Right lobe of liver (tissue), 6 donors: ENCODE measurements at regions not wholly inside any gene's neighbourhood (a gene's known extent, or its start where the extent isn't known, plus 50 kb on each side); places are given as distances from the start of the nearest gene placed in this dataset.
A peak's percentile ranks its signal among the peaks of the same experiment; 100 is the strongest.

Experiments used
- ATAC-seq, 4 donors: fragments of 200-7000 bp; cut with Tn5 transposase; one replicate each; pipeline ENCODE4 v1.9.1; 2020; ENCODE audit warnings: mild to moderate bottlenecking in 4 of 4, moderate library complexity in 4 of 4
- DNase-seq, 3 donors: peaks; one replicate each; pipeline ENCODE4 v3.0.0-alpha.2; 2020
- H3K27ac ChIP-seq, 3 donors: fragments of 200-600 bp; one replicate each; pipeline ENCODE4 v1.8.0; 2022
- H3K27me3 ChIP-seq, 2 donors: fragments of 200-600 bp; one replicate each; pipeline ENCODE4 v1.8.0; 2022
- H3K36me3 ChIP-seq, 4 donors: fragments of 200-600 bp; sonication (generic) in 1 of 4; one replicate each; pipeline versions ENCODE4 v1.5.1 to v1.8.0; 2017 to 2022; ENCODE audit warnings: control low read depth in 1 of 4
- H3K4me1 ChIP-seq, 4 donors: fragments of 200-600 bp; sonication (generic) in 1 of 4; one replicate each; pipeline versions ENCODE4 v1.5.1 to v1.8.0; 2017 to 2022; ENCODE audit warnings: control low read depth in 1 of 4
- H3K4me3 ChIP-seq, 3 donors: fragments of 200-600 bp; one replicate each; pipeline ENCODE4 v1.8.0; 2022
- H3K9me3 ChIP-seq, 4 donors: fragments of 200-600 bp; sonication (generic) in 1 of 4; one replicate each; pipeline versions ENCODE4 v1.5.1 to v1.8.0; 2017 to 2022; ENCODE audit warnings: control low read depth in 1 of 4
- POLR2A ChIP-seq: fragments of 450-650 bp; IDR thresholded peaks from one replicate; pipeline ENCODE4 v1.6.1; 2017; ENCODE audit warnings: antibody characterized with exemption, mild to moderate bottlenecking
- WGBS: methylation state at CpG from one replicate; pipeline ENCODE4 v1.1.6; 2018; ENCODE audit warnings: low coverage, low lambda C conversion rate; ENCODE audit not compliant: insufficient coverage; ENCODE audit errors: missing lambda C conversion rate; 5-methylcytosine and 5-hydroxymethylcytosine counted together
- intact Hi-C, 2 donors: fragments of 100-400 bp; cut with DNase I; formaldehyde crosslinking; loops; one replicate each; pipeline versions ENCODE4 v1.11.2 to v1.14.1; 2022
- TF ChIP-seq, protein P1 (sequence below), 4 donors: fragments of 200-600 bp in 3 of 4; fragments of 450-650 bp in 1 of 4; IDR thresholded peaks; one replicate each; pipeline versions ENCODE4 v1.5.1 to v1.8.0; 2016 to 2022; ENCODE audit warnings: antibody characterized with exemption in 4 of 4, mild to moderate bottlenecking in 2 of 4
- donor health status: DM: no; HTN: yes; CAD: no.
- donor health status: DM: no; HTN: no; CAD: no.
- donor health status: DM: no; HTN: no; CAD: no.
- donor health status: DM: no; HTN: yes; CAD: no.
- donor health status: DM: no; HTN: yes; CAD: no.

DNA sequence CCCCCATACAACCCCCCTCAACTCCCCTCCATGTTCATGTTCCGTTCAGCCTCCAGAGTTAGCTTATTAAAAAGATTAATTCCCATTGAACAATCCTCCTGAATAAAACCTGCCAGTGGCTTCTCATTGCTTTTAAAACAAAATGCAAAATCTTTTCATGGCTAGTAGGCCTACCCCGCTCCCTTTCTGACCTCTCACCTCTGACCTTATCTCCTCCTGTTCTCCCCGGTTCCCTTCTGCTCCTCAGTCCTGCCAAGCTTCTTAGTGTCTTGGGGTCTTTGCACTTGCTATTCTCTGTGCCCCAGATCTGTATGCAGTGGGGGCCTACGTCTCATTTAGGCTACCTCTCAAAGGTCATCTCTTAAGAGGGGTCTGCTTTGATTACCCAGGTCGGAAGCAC lies 64.3 kb downstream of the RHOB start:
- DNase-seq (no peak), ATAC-seq (no peak)
- intact Hi-C loops: loop anchor here in 1 of 2 donors (10.0 kb wide), 1 partner anchor 46 kb away; no protein-coding TSS in a partner anchor
- WGBS: 92% methylated on average over 5 of the region's 5 CpGs
- H3K27ac ChIP-seq: no peak overlapping the region
- H3K27me3 ChIP-seq: no peaks in the 10 kb centered on the region
- no peak overlapping the region for H3K4me3 ChIP-seq
- H3K36me3 ChIP-seq: no peaks in the 10 kb centered on the region
- H3K4me1 ChIP-seq: no peaks in the 10 kb centered on the region
- TF ChIP-seq, protein P1, sequence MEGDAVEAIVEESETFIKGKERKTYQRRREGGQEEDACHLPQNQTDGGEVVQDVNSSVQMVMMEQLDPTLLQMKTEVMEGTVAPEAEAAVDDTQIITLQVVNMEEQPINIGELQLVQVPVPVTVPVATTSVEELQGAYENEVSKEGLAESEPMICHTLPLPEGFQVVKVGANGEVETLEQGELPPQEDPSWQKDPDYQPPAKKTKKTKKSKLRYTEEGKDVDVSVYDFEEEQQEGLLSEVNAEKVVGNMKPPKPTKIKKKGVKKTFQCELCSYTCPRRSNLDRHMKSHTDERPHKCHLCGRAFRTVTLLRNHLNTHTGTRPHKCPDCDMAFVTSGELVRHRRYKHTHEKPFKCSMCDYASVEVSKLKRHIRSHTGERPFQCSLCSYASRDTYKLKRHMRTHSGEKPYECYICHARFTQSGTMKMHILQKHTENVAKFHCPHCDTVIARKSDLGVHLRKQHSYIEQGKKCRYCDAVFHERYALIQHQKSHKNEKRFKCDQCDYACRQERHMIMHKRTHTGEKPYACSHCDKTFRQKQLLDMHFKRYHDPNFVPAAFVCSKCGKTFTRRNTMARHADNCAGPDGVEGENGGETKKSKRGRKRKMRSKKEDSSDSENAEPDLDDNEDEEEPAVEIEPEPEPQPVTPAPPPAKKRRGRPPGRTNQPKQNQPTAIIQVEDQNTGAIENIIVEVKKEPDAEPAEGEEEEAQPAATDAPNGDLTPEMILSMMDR (IDR thresholded peaks at IDR 0.05): no peak
- no peak for TF ChIP-seq POLR2A
- H3K9me3 ChIP-seq: no peaks in the 10 kb centered on the region

DNA sequence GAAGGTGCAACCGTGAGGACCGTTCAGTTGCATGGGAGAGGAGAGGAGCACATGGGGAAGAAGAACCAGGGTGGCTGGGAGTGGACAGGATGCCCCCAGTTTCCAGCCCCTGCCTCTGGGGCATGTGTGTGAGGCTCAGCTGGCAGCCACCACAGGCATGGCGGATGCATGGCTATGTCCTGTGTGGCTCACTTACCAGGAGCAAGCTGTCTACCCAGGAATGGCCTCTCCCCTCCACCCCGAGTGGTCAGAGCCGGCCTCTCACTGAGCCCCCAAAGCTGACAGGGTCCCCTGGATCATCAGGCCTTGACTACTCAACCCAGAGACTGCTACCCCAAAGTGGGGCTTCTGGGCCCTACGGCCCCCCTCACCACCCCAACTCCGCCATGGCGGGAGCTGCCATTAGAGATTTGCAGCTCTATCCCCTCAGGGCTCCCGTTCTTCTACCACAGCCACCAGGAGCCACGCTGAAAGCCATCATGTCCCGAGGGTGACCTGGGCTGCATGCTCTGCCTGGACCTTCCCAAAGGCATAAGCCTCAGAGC lies 65.3 kb downstream of the RHOB start:
- H3K4me3 ChIP-seq: no peak overlapping the region
- no CpG with 5 or more reads among the region's 11 CpGs for WGBS
- intact Hi-C loops: loop anchor here in 1 of 2 donors (10.0 kb wide), 1 partner anchor 47 kb away; no protein-coding TSS in a partner anchor
- no peaks in the 10 kb centered on the region for H3K36me3 ChIP-seq
- H3K27ac ChIP-seq: no peak overlapping the region
- ATAC-seq (no peak), DNase-seq (no peak)
- TF ChIP-seq POLR2A: no peak
- TF ChIP-seq, protein P1 (IDR thresholded peaks at IDR 0.05): no peak
- H3K27me3 ChIP-seq: no peaks in the 10 kb centered on the region
- no peaks in the 10 kb centered on the region for H3K9me3 ChIP-seq
- H3K4me1 ChIP-seq: no peaks in the 10 kb centered on the region

DNA sequence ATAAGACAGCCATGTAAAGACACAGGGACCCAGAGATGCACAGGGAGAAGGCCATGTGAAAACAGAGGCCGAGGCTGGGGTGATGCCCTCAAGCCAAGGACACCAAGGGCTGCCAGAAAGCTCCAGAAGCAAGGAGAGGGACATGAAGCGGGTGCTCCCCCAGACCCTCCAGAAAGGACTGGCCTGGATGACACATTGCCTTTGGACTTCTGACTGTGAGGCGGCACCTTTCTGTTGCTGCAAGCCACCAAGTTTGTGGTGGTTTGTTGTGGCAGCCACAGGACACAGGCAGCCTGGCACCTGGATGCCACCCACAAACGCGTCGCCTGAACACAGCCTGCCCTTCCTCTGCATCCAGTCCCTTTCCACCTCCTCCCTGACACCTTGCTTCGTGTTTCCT lies 67.1 kb downstream of the RHOB start:
- Histone ChIP-seq H3K36me3 (no peaks in the 10 kb centered on the region), H3K9me3 (no peaks in the 10 kb centered on the region), H3K4me3 (no peak overlapping the region), H3K27ac (no peak overlapping the region), H3K27me3 (no peaks in the 10 kb centered on the region), H3K4me1 (no peaks in the 10 kb centered on the region)
- intact Hi-C loops: loop anchor here in 1 of 2 donors (10.0 kb wide), 1 partner anchor 49 kb away; no protein-coding TSS in a partner anchor
- DNase-seq: no peak
- 100% methylated on average over 1 of the region's 7 CpGs for WGBS
- no peak for ATAC-seq
- TF ChIP-seq, protein P1 (IDR thresholded peaks at IDR 0.05): no peak
- TF ChIP-seq POLR2A: no peak

DNA sequence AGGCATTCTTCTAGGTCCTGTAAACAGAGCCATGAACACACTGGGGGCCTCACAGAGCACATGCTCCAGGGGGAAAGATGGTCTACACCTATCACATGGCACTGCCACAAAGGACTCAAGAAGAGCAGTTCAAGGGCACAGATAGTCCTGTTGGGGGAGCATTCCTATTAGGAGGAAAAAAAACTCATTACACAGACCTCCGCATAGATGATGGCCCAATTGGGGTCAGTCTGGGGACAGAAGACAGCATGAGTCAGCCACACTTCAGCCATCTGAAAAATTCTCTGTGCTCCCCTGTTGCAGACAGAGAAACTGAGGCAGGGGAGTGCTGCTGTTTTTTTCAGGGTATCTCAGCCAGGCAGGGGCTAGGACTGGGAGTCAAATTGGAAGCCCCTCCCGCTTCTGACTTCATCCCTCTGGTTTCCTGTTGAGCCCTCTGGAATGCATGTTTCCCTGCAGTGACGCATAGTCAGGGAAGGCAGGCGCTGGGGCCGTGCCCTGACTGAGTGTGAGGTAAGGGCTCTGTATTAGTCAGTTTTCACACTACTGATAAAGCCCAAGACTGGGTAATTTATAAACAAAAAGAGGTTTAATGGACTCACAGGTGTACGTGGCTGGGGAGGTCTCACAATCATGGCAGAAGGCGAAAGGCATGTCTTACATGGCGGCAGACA lies 67.9 kb downstream of the RHOB start:
- no peaks in the 10 kb centered on the region for H3K4me1 ChIP-seq
- no peaks in the 10 kb centered on the region for H3K36me3 ChIP-seq
- no peaks in the 10 kb centered on the region for H3K27me3 ChIP-seq
- TF ChIP-seq, protein P1 (IDR thresholded peaks at IDR 0.05): no peak
- TF ChIP-seq POLR2A: no peak
- 84% methylated on average over 4 of the region's 8 CpGs for WGBS
- intact Hi-C loops: loop anchor here in 1 of 2 donors (10.0 kb wide), 1 partner anchor 50 kb away; no protein-coding TSS in a partner anchor
- no peaks in the 10 kb centered on the region for H3K9me3 ChIP-seq
- ATAC-seq: peak in 3 of 4 donors; percentile 23 to 76 (median 44)
- H3K4me3 ChIP-seq: no peak overlapping the region
- H3K27ac ChIP-seq: no peak overlapping the region
- no peak for DNase-seq
